ENCODE measurements at regions not wholly inside any gene's neighbourhood (a gene's known extent, or its start where the extent isn't known, plus 50 kb on each side); places are given as distances from the start of the nearest gene placed in this dataset.

- TF ChIP-seq, protein P1, sequence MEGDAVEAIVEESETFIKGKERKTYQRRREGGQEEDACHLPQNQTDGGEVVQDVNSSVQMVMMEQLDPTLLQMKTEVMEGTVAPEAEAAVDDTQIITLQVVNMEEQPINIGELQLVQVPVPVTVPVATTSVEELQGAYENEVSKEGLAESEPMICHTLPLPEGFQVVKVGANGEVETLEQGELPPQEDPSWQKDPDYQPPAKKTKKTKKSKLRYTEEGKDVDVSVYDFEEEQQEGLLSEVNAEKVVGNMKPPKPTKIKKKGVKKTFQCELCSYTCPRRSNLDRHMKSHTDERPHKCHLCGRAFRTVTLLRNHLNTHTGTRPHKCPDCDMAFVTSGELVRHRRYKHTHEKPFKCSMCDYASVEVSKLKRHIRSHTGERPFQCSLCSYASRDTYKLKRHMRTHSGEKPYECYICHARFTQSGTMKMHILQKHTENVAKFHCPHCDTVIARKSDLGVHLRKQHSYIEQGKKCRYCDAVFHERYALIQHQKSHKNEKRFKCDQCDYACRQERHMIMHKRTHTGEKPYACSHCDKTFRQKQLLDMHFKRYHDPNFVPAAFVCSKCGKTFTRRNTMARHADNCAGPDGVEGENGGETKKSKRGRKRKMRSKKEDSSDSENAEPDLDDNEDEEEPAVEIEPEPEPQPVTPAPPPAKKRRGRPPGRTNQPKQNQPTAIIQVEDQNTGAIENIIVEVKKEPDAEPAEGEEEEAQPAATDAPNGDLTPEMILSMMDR (IDR thresholded peaks at IDR 0.05) = no peak
- TF ChIP-seq POLR2A (IDR thresholded peaks at IDR 0.05) = no peak
Measured at GRCh38 chr2:129798626-129799025, 180.8 kb upstream of the RAB6C start.

Measured in testis (tissue), 2 donors.